ENCODE measurements at regions not wholly inside any gene's neighbourhood (a gene's known extent, or its start where the extent isn't known, plus 50 kb on each side); places are given as distances from the start of the nearest gene placed in this dataset.
A peak's percentile ranks its signal among the peaks of the same experiment; 100 is the strongest.

DNA sequence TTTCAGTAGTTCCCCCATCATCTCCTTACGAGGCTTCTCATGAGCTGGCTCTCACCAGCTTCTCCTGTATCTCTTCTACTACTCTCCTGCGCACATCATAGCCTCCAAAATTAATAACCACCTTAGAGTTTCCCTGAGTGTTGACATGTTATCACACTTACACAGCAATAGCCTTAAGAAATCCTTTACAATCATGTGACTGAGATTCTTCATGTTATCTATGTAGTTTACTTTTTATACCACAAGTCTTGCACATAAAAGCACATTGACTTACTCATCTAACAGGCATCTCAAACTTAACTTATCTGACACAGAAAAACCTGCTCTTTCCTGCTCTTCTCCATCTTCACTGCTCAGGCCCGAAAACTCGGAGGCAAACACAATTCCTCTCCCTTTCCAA, 103.7 kb upstream of the TAB2 start:
- no peak for DNase-seq (ENCODE audit: low read depth in 3 of 3)

DNA sequence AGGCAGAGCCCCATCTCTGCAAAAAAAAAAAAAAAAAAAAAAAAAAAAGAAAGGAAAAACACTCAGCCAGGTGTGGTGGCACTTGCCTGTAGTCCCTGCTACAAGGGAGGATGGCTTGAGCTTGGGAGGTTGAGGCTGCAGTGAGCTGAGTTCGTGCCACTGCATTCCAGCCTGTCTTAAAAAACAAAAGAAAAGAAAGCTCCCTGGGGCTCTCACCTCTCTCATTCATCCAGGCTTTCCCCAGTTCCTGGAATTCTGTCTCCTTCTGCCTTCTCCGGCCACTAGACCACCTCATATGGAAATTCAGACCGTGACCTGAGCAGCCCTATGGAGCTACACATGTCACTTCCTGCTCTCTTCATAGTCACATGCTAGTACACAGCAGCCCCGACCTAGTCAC, 101.1 kb upstream of the TAB2 start:
- DNase-seq (ENCODE audit: low read depth in 3 of 3): no peak

DNA sequence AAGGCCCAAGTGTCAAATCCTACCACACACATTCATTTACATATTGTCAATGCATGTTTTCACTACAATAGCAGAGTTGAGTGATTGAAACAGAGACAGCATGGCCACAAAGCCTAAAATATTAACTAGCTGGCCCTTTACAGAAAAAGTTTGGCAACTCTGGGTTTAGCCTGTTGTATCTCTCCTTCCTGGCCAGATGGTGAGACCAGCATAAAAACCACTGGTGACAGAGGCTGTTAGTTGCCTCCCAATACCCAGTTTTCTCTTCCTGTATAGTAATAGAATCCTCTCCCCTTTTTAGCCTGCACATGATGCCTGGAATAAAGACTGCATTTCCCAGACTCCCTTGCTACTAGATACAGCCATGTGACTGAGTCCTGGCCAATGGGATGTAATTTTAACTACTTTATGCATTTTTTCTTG, 100.0 kb upstream of the TAB2 start:
- DNase-seq (ENCODE audit: low read depth in 3 of 3): no peak

DNA sequence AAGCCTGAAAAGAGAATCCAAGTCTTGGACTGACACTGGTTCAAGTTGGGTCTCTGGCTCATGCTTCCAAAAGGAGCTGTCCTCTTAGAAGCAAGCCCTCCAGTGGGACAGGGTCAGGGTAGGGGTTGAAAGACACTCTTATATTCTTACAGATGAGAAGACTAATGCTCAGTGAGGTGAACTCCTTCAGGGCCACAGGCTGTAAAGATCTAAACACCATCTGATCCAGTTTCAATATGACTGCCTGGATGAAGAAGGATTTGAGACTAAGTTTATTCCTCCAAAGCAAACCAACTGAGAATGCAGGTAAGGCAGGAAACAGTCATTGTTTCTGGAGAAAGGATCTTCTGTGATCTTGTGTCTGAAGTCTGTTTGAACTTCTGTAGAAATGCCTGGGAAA, 99.0 kb upstream of the TAB2 start:
- no peak for DNase-seq (ENCODE audit: low read depth in 3 of 3)

DNA sequence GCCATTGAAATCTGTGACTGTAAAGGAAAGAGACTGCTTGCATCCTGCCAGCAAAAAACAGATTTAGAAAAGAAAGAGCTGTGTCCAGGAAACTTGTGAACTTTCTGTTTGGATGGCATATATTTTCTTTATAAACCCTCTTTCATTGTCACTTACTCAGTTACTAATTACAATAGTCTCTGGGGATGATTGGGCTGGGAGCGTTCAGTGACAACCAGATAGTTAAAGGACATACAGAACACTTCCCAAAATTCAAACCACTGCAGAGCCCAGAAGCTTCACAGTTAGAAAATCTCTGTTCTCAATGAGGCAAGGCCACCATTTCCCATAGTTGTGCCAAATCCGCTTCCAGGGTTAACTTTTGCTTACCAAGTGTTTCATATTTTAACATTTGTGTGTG, 98.6 kb upstream of the TAB2 start:
- no peak for DNase-seq (ENCODE audit: low read depth in 3 of 3)

DNA sequence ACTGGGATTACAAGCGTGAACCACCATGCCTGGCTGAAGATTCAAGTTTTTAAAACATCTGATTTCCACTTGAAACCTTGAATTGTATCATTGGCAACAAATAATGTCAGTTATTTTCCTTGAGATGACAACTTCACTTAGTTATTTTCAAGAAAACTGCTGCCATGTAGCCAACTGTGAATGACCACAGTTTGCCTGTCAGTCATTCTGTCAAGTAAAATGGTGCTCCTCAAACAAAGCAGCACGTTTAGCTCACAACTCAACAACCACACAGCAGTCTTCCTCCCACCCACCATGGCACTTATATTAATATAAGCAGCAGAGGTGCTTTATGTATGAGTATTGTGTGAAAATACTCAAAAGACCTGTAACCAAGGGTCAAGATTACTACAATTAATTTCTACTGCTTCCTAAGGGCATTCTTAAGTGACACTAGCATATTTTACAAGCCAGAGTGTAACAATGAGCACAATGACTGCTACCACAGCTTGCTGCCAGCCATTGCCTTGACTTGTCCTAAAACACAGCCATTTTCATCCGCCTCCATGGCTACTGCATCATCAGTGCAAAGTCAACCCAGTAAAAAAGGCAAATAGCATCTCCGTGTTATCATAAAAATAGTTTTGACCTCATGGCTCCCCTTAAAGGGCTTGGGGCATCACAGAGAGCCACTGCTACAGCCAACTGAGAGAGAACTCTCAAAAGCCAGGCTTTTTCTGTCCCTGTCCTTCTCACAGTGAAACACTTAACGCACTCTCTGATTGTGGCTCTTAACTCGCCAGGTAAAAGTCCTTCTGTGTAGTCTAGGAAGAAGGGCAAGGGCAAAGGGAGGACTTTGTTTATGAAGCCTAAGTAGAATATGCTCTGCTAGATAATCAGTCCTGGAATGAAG, 96.4 kb upstream of the TAB2 start:
- no peak for DNase-seq (ENCODE audit: low read depth in 3 of 3)

DNA sequence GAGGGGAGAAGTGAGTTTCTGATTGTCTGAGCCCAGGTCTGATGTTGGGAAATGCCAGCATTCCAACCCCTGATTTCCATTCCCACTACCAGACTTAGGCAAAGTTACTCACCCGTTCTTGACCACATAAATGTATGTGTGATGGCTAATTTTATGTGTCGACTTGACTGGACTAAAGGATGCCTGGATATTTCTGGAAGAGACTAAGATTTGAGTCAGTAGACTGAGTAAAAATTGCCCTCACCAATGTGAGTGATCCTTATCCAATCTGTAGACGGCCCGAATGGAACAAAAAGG, 95.8 kb upstream of the TAB2 start:
- no peak for DNase-seq (ENCODE audit: low read depth in 3 of 3)

DNA sequence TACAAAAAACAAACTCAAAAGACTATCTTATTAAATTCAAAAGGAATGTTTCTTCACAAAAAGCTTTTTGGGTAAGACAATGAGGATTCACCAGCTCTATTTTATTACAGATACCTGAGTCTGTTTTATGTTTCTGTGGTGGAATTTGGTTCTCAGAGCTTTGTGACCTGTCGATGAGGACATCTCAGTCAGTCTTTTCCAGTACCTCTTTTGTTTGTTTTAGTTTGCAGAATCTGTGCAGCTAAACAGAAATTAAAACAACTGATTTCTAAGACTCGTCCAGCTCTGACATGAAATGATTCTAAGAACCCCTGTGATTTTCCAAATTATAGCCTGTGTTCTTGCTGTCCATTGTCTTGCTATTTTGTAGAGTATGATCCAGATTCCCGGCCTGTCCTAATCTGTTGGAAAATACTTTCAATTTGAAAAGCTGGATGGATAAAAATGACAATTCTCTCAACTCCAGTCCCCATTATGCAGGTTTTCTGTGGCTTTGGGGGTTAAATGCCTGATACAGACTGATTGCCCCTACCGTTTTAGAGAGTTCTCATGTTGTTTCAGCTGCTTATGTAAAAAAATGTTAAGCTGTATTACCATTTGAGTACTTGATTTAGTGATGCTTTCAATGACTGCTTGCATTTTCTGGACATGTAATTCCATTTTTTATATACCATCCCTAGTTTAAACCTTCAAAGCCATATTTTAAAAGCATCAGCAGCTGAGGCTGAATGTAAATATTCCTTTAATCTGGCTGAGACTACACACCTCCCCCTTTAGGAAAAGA, 94.2 kb upstream of the TAB2 start:
- DNase-seq (ENCODE audit: low read depth in 3 of 3): no peak

DNA sequence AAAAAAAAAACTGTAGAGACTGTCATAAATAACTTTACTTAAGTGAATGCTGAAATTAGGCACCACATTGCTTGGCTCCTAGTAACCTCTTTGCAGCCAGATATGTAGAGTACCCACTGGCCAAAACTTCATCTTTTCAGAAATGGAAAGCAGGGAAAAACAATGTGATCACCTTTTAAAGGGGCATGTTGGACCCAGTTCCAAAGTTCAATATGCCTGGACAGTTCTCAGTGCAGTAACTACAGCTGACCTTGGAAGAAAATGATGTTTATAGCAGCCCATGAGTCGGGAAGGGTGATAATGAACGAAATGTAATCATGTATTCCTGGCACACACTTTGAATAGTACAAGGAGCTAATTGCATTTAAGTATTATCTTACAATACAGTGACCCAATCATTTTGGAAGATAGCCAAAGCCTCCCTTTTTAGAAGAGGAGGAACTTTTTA, 93.6 kb upstream of the TAB2 start:
- no peak for DNase-seq (ENCODE audit: low read depth in 3 of 3)

DNA sequence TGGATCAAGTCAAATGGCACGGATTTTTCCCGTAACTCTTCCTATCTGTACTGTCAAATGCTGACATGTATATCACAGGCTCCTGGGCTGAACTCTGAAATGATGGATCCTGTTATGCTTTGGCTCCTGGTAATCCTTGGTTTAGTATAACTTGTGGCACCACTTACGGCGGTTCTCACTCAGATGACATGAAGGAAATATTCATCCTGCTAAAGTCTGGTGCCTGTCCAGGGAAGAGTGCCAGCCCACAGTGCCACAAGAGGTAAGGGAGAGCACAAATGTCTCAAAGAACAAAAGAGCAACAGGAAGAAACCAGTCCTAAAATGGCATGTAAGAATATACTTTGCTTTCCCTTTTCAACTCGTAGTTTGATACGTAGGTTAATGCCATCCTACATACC, 93.1 kb upstream of the TAB2 start:
- DNase-seq (ENCODE audit: low read depth in 3 of 3): no peak

DNA sequence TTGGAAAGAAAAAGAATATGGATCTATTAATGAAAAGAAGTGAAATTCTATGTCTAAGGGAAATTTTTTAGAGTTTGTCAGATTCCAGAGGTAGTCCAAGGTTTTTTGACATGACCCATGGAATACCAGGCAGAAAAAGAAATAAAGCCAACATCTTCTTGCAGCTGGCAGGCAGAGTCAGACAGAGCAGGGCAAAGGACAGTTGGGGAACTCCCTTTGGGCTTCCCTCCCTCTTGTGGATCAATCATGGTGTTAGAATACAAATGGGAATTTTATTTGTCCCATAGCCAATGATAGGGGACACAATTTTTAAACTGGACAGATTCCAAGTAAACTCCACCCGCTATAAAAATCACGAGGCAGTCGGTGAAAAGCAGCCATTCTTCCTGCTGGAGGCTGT, 92.1 kb upstream of the TAB2 start:
- no peak for DNase-seq (ENCODE audit: low read depth in 3 of 3)

DNA sequence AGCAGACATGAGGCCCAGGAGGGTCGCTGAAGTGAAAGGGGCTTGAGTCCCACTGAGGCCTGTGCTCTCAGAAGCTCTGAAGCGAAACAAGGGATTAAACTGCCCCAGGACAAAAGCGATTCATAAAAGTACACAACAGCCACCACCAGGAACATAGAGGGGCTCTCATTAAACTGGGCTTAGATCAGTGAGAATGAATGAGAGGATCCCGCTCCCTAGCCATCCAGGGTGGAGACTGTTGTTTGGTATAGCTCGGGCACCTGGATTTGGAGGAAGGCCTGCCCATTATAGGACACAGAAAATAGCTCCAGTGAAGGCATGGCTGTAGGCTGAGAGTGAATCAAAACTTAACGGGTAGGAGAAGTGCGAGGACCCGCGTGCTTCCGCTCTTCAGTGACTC, 91.6 kb upstream of the TAB2 start:
- no peak for DNase-seq (ENCODE audit: low read depth in 3 of 3)

DNA sequence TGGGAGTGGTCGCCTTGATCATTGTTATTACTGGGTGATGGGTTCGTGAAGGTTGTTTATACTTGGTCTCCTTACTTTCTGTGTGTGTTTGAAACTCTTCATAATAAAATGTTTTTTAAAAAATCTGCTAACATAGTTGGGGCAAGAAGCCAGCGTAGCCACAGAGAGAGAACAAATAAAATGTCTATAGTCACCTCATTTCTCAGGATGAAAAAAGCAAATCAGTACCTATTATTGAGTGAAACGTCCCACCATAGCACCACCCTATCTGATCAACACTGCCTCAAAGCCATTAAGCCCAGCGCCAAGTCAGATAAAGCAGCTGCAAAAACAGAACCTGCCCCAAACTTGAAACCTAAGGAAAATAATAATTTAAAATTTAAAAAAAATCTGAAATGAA, 89.7 kb upstream of the TAB2 start:
- no peak for DNase-seq (ENCODE audit: low read depth in 3 of 3)

DNA sequence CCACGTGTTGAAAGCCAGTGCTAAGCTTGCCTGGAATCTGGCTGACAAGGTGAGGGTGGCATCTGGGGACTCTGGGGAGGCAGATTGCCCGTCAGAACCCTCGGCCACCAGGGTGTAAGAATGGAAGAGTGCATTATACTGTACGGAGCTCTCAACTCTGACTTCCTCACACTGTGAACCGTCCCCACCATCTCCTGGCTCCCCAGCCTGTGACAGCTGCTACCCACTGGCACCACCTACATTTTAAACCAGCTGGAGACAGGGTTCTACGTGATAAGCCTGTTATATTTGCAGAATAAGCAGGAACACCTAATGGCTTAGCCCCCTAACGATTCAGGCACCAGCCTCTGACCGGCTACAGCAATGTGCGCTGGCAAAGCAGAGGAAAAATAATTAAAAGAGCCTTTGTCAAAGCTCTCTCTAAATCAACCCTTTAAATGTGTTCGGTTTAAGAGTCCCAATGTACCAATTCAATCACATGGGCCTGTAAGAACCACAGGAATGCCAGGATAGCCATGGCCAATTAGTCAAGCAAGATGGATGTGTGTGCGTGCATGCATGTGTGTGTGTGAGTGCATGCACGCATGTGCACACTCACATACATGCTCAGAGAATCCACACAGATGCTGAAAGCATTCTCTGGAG, 89.1 kb upstream of the TAB2 start:
- no peak for DNase-seq (ENCODE audit: low read depth in 3 of 3)

DNA sequence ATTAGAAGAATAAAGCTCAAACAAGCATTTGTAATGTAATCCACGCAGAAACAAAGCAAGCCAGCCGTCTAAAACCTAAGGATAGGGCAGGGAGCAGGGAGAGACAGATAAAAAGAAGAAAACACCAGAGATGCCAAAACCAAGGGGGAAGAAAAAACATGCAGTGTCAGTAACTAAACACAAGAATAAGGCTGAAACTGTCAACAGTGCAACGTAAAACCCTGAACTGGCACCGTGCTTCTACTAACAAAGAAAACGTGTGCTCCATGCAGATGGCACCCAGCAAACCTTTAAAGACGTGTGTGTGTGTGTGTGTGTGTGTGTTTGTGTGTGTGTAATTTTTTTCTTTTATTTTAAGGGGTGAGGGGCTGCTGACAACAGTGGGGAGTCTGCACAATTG, 88.4 kb upstream of the TAB2 start:
- no peak for DNase-seq (ENCODE audit: low read depth in 3 of 3)

DNA sequence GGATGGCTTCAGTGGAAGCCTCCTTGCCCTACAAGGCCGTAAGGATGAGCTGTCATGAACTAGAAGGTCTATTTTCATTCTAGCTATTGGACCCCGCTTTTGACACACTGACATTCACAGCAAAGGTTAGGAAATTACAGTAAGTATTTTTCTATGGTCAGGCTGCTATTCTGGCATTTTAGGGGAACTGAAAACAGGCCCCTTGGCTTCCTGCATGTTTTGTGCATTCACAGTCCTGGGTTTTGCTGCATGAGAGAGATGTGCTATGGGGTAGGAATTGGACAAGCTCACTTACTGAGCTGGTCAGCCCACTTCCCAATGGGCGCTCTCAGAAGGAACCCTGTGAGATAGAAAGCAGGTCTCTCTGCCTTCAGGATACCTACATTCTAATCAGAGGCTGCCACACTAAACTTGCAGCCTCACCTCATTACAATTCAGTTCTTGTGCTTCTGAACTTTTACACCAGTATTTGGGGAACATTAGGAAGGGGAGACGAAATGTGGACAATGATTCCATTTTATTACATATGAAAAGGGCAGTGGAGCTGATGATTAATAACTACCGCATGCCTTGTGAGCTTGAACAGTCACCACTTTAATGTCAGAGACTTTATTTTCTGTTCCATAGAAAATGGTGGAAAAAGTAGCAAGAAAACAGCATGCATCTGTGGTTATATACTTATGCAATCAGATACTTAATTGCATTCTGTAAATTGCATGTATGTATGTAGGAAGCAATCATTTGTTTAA, 86.6 kb upstream of the TAB2 start:
- DNase-seq (ENCODE audit: low read depth in 3 of 3): no peak

DNA sequence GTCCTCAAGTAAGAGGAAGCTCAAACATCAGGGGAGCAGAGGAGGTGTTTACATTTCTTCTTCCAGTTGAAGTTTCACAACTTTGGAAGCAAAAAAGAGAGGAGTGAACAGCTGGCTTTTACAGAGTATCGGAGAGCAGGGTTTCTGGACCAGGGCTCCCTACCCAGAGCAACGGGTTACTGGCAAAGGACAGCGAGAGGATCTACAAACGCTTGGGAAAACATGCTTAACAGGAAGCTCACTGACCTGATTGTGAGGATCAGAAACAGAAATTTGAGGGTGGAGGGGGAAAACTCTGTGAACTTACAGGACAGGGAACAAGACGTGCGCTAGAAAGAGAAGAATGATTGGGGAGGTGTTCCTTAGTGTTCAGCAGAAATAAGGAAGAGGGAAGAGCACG, 85.7 kb upstream of the TAB2 start:
- DNase-seq (ENCODE audit: low read depth in 3 of 3): no peak

DNA sequence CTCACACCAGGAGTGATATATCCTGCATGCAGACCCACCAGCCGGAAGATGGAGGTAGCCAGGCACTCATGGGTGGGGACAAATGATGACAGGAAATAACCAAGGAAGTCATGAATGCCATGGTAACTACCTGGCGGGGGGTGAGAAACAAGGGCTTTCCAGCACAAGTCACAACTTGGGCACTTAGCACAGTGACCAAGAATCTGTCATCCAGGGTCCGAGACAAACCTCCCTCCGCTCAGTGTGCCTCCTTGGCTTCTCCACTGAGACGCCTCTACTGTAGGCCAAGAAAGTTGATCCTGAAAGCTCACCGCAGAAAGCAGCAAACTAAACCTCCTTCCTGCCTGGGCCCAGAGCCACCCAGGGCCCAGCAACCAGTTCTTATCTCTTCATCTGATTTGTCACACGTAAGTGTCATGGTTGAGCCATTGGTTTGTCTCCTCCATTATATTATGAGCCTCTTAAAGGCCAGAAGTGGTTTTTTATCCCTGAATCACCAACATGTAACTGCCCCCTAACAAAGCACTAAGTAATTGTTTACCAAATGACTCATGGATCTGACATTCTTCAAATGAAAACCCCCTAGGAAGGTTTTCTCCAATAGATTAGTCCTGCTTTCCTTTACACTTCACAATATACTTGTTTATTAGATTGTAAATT, 84.3 kb upstream of the TAB2 start:
- peak in 2 of 3 donors; percentile 33 to 50 for DNase-seq (ENCODE audit: low read depth in 3 of 3)

DNA sequence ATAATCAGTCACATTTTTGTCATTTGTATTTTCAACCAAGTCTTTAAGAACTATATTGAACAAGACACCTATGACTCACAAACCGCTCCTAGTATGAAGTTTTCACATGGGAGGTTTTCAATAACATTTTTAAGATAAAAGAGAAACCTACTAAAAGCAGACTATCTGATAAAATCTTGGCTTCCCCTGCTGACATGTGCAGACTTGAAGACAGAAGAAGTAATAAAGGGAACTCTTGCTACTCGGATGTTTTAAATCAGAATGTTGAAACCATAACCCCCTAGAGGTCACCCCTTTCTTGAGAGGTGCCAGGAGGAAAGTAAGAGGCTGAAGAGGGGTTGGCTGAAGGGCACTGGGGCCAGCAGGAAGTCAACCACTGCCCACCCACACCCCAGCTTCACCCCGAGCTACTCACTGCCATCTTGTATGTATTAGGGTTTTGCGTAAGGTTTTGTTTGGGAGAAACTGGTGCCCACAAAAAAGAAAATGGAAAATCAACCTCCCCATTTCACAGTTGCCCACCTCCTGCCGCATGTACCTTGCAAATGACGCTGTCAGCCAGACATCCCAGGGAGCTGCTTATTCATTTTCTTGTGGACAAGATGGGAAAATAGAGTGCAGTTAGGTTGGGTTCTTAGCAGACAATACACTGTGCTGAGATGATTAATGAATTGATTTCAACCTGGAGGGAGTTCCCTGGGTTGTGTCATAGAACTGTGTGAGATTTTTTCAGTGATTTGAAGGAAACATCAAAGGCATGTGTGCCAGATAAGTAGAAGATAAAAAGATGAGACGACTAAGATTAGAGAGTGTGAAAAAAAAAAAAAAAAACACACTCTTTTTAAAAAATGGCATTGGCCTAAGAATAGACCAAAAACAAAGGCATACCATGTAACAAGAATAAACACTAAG, 83.2 kb upstream of the TAB2 start:
- peak; percentile 24 to 40 (median 38) for DNase-seq (ENCODE audit: low read depth in 3 of 3)

DNA sequence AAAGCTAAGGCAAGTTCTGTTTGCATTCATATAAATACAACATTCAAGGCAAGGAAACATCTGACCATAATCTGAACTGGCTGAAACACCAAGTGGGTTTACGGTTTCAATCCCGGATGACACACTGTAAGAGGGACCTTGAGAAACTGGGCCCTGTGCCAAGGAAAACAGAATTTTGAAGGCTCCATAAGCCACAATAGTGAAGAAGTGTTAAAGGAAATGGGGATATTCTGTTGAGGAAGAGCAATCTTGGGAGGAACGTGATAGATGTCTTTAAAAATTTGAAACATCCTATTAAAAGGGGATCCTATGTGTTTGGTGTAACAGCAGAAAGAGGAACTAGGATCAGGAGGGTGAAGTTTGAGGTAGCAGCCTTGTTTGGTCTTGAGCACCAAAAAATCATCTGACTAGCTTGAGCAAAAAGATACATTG, 82.4 kb upstream of the TAB2 start:
- no peak for DNase-seq (ENCODE audit: low read depth in 3 of 3)
